IPS-NIHi11 (cell line): ENCODE measurements at regions not wholly inside any gene's neighbourhood (a gene's known extent, or its start where the extent isn't known, plus 50 kb on each side); places are given as distances from the start of the nearest gene placed in this dataset.
"Not testable (repeated sequence)": the region's sequence is repeated elsewhere in the genome, so short reads cannot be mapped to it uniquely, and the experiment has no call there.

Experiments
- DNase-seq: peaks from one replicate; pipeline ENCODE4 v3.0.0; 2012; ENCODE audit warnings: mixed read lengths, low spot score

GRCh38 chr13:26483546-26483945 is 73.9 kb upstream of the WASF3 start:
- no peak for DNase-seq

DNA sequence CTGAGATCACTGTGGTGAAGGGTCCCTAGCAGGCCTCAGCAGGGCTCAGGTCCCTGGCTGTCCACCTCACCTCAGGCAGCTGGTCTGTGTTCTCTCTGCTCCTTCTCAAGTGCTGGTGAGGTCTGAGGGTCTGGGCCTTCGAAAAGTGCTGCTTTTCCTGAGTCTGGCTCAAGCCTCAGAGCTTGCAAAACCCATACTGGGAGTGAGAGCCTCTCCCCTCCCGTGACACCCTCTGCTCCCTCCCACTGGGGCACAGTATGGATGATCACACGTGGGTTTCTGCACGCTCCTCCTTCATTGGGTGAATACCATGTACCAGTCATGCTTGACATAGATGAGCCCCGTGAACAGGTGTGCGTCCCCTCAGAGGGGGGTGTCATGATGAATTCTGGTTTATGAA is 73.3 kb upstream of the WASF3 start:
- DNase-seq, result no peak

- no peak for DNase-seq
Observed at GRCh38 chr13:26485288-26485687, 72.2 kb upstream of the WASF3 start.

GRCh38 chr13:26485786-26486185 is 71.7 kb upstream of the WASF3 start:
- no peak for DNase-seq

GRCh38 chr13:26486550-26486949 is 70.9 kb upstream of the WASF3 start:
- DNase-seq, result no peak

- no peak for DNase-seq
Observed at GRCh38 chr13:26487781-26488180, 69.7 kb upstream of the WASF3 start.

DNA sequence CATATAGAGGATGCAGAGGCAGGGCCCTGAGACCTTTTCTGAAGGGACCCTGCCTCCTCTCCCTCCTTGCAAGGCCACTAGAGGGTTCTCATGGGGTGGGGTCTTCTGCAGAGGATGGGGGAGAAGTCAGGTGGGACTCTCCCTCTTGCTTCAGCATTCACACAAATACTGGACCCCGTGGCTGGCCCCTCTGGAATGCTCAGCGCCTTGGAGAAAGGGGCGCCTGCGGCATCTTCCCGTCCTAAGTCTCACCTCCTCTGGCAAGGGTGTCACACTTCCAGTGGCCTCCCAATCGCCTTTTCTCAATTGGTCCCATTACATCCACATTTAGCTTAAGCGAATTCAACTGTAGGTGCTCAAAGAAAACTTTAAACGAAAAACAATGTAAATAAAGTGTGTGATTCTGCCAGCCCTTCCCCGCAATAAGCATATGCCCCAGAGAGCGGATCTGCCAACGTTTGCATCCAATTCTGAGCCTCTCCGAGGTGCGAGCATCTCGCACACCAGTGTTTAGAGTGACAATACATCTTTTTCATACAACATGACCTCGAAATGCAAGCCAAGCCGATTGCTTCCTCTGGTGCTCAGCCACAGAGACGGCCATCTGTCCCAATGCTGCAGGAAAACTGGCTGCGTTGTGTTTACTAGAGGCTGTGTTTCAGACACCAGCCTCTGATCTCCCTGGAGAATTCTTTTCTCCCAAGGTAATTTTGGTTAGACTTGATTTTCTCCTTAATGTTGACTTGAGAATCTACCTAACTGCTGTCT is 69.1 kb upstream of the WASF3 start:
- no peak for DNase-seq

GRCh38 chr13:26492301-26492700 is 65.2 kb upstream of the WASF3 start:
- DNase-seq, result not testable (repeated sequence)

GRCh38 chr13:26494571-26495195 is 62.8 kb upstream of the WASF3 start:
- DNase-seq, result no peak

DNA sequence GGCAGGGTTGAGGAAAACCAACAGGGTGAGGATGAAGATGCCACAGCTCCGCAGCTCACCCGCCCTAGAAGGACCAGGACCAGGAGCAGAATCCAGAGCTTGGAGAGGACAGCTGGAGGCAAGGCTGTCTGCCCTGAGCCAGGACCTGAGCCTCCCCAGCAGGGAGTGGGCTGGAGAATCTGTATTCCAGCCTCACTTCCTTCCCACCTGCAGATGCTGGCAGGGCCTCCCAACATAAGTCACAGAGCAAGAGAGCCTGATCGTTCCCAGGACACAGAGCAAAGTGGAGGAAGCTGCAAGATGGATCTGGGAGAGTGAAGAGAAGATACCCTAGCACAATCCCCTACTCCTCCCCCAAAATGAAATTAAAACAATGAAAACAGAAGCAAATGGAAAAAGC is 61.7 kb upstream of the WASF3 start:
- no peak for DNase-seq

GRCh38 chr13:26497968-26498511 is 59.4 kb upstream of the WASF3 start:
- DNase-seq, result no peak

- no peak for DNase-seq
Observed at GRCh38 chr13:26498656-26499601, 58.6 kb upstream of the WASF3 start.

- DNase-seq, result no peak
Observed at GRCh38 chr13:26500618-26501320, 56.7 kb upstream of the WASF3 start.

- no peak for DNase-seq
Observed at GRCh38 chr13:26501641-26502040, 55.8 kb upstream of the WASF3 start.

DNA sequence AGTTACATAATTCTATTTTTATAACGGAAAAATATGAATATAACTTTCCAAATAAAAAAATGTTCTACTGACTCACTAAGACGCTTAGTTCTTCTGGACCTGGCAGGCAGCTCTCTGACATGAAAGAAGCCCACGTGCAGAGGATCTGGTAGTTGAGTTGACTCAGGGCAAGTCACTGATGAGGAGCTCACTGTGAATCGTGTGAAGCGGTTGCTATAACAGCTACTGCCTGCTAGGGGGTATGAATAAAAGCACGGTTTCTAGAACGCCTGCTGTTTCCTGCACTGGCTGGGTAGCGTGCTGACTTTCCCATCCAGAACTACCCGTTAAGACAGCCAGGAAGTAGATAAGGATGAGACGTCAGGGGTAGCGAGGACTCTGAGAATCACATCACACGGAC is 54.7 kb upstream of the WASF3 start:
- no peak for DNase-seq

GRCh38 chr13:26503826-26504594 is 53.5 kb upstream of the WASF3 start:
- DNase-seq, result no peak
